Left ventricle myocardium inferior (tissue), 1 donor: ENCODE measurements at regions not wholly inside any gene's neighbourhood (a gene's known extent, or its start where the extent isn't known, plus 50 kb on each side); places are given as distances from the start of the nearest gene placed in this dataset.

Experiments
- DNase-seq: peaks from one replicate; pipeline ENCODE4 v3.0.0-alpha.2; 2020
- H3K27ac ChIP-seq: fragments of 200-600 bp; replicated peaks from 2 replicates; pipeline ENCODE4 v1.8.0; 2021
- H3K27me3 ChIP-seq: fragments of 200-600 bp; 2 replicates; pipeline ENCODE4 v1.8.0; 2021; ENCODE audit warnings: low read depth
- H3K36me3 ChIP-seq: fragments of 200-600 bp; 2 replicates; pipeline ENCODE4 v1.8.0; 2021
- H3K4me1 ChIP-seq: fragments of 200-600 bp; 2 replicates; pipeline ENCODE4 v1.8.0; 2021
- H3K4me3 ChIP-seq: fragments of 200-600 bp; 2 replicates; pipeline ENCODE4 v1.8.0; 2021; ENCODE audit warnings: mild to moderate bottlenecking, moderate library complexity
- H3K9me3 ChIP-seq: fragments of 200-600 bp; replicated peaks from 2 replicates; pipeline ENCODE4 v1.8.0; 2021
- CTCF ChIP-seq: fragments of 200-600 bp; IDR thresholded peaks from 2 replicates; pipeline ENCODE4 v1.8.0; 2021; ENCODE audit warnings: antibody characterized with exemption, mild to moderate bottlenecking, borderline replicate concordance
- intact Hi-C: fragments of 100-400 bp; cut with micrococcal nuclease; formaldehyde crosslinking; loops from one replicate; pipeline ENCODE4 v1.11.0; 2022
- donor health status: DM: no; HTN: yes; CAD: no; lungs with severe emphysema.

GRCh38 chrX:119996069-119996468, 52.5 kb upstream of the NKAP start:
- DNase-seq, result no peak
- H3K27me3 ChIP-seq, result peaks cover 98% of the 10 kb centered on the region
- no peak overlapping the region for H3K4me3 ChIP-seq
- H3K36me3 ChIP-seq, result no peaks in the 10 kb centered on the region
- H3K9me3 ChIP-seq, result no peaks in the 10 kb centered on the region
- no peak overlapping the region for H3K27ac ChIP-seq
- H3K4me1 ChIP-seq, result peaks cover 7% of the 10 kb centered on the region
- intact Hi-C loops, result no loop called here
- TF ChIP-seq CTCF, result no peak
